NAMALWA (cell line): ENCODE measurements at regions not wholly inside any gene's neighbourhood (a gene's known extent, or its start where the extent isn't known, plus 50 kb on each side); places are given as distances from the start of the nearest gene placed in this dataset.
"Not testable (repeated sequence)": the region's sequence is repeated elsewhere in the genome, so short reads cannot be mapped to it uniquely, and the experiment has no call there.

Experiments used
- DNase-seq: peaks from one replicate; pipeline ENCODE4 v3.0.0-alpha.2; 2015; ENCODE audit warnings: low spot score

DNA sequence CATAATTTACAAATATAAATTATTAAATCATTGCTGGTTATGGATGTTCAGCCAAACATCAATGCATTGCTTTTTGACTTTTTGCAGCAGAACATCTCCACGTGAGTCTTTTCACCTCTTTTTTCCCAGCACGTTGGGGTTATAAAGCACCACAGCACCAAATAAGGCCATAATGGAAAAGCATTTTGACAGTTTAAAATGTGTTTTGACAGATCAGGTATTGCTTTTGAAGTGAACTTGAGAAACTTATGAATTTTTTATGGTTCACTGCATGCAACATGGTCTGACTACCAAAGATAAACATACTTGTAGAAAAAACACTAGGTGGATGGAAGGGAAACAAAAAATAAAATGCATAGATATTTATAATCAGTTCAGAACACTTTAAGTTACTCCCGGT, 622.4 kb downstream of the HTR1B start:
- DNase-seq, result no peak

DNA sequence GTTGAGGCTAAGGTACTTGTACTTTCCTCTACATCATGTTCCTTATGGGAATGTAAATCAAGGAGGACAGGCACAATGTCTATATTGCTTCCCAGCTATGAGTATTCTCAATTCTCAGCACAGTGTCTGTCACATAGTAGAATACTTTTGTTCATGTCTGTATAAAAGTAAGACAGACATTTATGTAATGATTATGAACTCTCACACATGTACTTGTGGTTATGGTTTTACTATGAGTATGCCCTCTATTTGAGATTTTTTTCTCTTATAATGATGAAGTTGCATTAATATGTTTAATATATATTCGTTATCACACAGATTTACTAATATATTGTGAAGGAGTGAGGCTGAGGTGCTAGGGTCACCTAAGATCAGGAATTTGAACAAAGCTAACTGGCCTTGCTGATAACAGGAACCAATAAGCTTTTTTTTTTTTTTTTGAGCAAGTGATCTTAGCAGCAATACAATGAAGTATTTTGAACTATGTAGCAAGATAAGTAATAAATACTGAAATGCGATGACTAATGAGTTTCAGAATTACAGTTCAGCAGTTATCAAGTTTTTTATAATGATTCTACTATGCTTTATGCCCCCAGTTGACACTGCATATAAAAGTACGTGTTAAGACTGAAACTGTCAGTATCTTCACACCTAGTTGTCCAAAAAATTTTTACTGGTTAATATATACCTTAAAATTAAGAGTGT, 623.1 kb downstream of the HTR1B start:
- no peak for DNase-seq

DNA sequence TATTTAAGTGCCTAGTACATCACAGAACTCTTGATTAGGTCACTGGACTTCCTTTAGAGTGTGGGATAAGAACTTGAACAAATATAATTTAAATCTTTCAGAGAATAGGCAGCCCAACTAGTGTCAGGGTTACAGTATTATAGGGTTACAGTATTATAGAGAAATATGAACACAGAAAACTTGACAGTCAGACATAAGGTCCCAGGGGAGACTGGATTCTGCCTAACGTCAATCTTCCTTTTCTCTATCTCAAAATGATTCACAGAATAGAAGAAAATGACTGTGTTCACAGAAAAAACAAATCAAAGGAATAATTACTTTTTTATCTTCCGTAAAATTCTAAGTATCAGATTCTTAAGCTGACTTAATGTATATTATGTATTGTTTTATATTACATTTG, 623.8 kb downstream of the HTR1B start:
- no peak for DNase-seq

DNA sequence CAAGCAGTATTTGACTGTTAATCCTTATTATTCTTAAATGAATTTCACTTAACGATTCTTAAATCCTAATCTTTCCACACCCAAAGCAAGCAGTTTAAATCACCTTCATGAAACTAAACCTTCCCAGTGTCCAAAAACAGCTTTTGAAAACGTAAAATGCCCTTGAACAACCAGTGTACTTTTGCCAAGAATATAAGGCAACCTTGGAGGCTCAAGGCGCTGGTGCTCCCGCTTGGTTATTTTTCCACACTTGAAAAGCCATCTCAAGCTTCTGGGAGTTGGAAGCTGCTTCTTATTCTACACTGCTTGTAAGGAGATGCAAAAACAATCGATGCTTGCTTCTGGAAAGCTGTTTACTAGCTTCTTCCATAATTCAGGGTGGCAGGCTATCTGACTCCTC, 625.7 kb downstream of the HTR1B start:
- DNase-seq, result no peak

DNA sequence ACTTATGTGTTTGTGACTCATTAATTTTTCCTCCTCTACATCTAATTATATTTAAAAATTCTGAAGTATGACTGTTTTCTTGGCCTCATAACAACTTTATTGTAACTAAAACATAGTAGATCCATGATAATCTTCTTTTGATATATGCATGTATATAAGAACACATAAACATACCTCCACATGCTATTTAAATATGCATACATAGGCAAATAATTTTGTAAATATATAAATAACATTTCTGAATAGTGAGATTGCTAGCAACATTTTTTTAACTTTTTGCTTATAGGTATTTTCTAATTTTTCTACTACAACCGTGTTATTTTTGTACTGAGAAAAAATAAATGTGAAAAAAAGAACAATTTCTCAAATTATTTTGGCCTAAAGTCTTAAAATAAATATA, 627.6 kb downstream of the HTR1B start:
- DNase-seq, result no peak

DNA sequence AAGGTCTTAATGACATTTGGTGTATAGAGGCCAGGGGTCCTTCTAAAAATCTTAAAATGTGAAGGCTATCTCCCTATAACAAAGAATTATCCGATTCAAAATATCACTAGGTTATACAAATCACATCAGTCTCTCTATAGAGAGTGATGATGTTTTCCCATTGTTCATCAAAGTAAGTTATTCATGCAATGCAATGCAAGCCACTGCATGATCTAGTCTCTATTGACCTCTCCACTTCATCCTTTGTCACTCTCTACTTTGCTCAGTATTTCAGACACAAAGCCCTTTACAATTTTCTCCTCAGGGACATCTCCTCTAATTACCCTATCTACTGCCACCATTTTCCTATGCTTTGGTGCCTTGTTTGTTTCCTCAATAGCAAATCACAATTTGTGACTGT, 628.0 kb downstream of the HTR1B start:
- DNase-seq, result no peak

DNA sequence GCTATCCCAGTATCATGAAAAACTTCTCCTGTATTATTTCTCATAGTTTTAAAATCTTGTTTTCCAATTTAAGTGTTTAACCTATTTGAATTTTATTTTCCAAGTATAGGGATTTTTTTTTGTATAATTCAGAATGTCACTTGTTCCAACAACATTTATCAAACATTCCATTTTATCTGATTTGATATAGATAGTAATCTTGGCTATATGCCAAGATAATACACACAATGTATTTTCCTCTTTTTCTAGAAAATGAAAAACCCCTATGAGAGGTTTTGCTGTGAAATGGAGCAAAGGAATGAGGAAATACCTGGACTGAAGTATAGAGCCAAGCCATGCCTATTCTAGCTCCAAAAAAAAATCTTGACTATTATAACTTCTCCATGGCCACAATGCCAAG, 628.9 kb downstream of the HTR1B start:
- DNase-seq, result no peak

DNA sequence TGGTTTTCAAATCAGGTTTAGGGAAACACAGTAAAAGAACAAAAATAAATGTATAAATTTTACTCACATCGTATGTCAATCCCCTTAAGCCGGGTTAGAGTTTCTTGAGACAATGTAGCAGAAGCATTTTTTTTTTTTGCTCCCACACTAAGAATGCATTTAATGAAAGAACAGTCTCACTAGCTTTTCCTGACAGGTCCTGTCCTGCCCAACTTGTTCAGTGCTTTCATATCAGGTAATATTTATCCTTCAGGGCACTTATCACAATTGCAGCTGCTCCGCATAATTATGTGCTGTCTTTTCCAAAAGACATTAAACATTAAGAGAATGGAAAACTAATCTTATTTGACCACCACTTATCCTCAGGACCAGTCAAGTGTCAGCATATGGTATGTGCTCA, 632.0 kb downstream of the HTR1B start:
- no peak for DNase-seq

DNA sequence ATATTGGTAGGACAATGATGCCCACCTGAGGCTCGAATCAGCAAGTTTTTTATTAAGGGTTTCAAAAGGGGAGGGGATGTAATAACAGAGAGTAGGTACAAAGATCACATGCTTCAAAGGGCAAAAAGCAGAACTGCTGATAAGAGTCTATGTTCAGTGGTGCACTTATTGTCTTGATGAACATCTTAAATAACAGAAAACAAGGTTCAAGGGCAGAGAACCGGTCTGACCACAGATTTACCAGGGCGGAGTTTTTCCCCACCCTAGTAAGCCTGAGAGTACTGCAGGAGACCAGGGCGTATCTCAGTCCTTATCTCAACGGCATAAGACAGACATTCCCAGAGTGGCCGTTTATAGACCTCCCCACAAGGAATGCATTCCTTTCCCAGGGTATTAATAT, 639.7 kb downstream of the HTR1B start:
- DNase-seq, result not testable (repeated sequence)

DNA sequence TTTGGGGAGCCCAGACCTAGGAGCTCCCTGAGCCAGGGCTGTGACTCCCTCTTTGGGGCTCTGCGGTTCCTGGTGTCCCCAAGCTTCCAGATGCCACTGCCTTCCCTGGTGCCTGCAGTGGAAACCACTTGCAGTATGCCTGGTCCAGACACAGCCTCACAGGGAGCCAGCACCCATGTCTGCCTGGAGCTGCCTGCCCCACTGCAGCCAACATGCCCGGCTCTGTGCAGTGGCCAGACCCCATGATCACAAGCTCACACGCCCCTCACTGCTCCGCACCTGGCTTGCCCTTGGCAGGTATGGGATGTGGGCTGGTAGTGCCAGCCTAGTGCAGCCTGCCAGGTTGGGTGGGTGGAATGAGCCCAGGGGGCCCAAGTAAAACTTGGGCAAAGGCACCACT, 644.8 kb downstream of the HTR1B start:
- no peak for DNase-seq

DNA sequence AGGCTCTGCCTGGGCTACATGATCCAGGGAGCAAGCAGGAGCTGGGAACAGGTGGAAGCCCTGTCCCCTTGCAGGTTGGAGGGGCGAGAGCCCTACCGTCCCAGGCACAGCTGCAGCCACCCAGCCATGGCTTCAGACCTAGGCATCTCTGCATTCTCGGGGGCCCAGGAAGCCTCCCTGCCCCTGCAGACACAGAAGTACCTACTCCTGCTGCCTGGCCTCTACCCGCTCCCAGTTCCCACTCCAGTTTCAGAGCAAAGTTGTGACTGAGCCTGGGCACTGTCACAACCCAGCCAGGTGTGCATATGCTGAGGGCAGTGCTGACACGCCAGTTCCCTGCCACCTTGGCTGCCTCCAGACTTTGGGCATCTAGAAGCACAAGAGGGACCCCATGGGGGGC, 645.9 kb downstream of the HTR1B start:
- no peak for DNase-seq

DNA sequence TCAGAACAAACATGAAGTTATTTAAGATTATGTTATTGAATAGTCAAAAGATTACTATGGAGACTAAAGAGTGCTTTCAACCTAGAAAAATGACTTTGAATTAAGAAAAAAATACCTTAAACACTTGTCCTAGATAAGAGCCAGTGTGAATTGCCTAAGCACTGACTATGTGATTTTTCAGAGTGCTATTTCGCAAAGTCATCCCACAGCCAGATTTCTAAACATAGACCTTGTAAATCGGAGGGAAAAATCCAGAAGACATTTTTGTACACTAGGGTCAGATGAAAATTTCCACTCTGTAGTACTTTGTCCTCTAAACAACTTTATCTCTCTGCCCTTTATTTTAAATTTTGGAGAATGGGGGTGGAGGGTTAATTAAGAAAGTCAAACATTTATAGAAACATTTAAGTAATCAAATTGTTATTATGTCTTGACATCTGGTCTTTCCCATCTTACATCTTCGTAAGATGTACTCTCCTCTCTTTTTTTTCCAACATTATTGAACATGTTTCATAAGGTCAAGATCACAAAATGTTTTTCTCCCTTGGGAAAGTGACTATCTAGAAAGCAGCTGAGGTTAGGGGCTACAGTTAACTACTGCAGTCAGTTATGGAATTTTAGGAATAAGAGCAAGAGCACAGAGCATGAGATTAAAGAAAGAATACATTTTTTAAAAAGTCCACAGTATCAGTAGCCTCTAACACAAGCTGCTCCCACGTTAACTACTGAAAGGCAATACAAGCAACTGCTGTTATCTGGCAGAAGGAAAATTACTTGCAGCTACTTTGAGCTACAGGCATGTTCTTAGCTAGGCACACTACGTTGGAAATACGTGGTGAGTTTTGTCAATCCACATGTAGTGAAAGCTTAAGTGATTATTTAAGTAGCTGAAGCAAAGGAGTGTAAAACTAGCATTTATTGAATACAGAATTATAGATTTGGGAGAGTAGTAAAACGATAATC, 648.5 kb downstream of the HTR1B start:
- DNase-seq, result no peak

DNA sequence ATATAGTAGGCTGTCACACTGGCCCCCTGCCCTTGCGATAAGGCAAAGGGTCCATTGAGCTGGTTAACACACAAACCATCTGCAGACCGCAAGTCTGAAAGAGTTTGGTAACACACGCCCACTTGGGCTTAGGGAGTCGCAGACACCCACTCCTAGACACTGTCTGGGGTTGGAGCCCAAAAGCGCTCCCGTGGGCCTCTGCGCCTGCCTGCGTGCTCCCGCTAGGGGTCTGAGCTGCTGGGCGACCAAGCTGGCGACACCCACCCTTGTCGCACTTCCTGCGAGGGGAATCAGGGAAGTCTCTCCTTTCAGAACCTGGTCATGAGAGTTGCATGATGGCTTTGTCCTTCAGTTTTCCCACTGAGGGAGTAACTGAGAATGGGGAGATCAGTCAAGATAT, 653.0 kb downstream of the HTR1B start:
- no peak for DNase-seq

DNA sequence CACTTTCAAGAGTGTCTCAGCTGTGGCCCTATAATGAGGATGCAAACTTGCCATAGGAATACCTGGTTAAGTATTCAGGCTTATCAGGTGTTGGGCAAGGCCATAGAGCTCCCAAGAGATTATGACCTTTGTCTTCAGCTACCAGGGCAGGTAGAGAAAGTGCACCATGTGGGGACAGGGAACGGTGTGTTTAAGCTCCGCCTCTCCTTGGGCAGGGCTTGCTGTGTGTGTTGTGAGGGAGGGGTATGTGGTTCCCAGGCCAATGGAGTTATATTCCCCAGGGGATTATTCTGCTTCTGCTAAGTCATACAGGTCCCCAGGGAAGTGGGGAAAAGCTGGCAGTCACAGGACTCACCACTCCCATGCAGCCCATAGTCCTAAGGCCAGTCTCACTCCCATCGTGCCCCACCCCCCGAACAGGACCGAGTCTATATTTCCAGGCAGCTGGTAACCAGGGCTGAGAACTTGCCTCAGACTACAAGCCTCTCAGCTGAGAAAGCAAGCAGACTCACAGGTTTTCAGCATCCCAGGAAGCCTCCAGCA, 660.2 kb downstream of the HTR1B start:
- no peak for DNase-seq

DNA sequence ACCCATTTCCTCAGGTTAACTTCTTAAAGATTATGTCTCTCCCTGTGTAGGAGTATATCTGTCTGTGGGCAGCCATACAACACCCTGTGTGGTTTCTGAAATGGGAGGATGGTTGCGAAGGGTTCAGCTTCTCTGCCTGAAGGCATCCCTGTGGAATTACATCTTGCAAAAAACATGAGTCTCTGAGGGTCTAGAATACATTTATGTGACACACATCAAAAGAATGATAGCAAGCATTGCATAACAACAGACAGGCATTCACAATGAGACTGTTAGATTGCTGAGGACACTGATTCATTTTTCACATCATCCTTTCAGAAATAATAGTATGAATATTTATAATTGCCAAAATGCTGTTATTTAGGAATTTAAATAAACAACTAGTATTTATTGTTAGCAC, 670.9 kb downstream of the HTR1B start:
- DNase-seq, result no peak

DNA sequence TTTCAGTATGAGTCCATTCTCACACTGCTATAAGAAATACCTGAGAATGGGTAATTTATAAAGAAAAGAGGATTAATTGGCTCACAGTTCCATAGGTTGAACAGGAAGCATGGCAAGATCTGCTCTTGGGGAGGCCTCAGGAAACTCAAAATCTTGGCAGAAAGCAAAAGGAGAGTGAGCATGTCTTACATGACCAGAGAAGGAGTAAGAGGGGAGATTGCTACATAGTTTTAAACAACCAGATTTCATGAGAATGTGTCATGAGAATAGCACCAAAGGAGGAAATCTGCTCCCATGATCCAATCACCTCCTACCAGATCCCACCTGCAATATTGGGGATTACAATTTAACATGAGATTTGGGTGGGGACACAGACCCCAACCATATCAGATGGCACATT, 672.4 kb downstream of the HTR1B start:
- DNase-seq, result no peak

DNA sequence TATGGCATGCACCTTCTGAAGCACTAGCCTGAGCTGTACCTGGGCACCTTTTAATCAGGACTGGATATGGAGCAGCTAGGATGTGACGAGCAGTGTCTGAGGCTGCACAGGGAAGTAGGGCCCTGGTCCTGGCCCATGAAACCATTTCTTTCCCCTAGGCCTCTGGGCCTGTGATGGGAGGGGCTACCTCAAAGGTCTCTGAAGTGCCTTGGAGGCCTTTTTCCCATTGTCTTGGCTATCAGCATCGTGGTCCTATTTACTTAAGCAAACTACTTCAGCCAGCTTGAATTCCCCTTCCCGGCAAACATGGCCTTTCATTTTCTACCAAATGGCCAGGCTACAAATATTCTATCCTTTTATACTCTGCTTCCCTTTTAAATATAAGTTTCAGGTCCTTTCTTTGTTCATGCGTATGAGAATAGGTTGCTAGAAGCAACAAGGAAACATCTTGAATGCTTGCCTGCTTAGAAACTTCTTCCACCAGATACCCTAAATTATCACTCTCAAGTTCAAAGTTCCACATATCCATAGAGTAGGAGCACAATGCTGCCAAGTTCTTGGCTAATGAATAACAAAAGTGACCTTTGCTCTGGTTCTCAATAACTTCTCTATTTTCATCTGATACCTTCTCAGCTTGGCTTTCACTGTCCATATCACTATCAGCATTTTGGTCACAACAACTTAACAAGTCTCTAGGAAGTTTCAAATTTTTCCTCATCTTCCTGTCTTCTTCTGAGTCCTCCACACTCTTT, 673.1 kb downstream of the HTR1B start:
- no peak for DNase-seq

DNA sequence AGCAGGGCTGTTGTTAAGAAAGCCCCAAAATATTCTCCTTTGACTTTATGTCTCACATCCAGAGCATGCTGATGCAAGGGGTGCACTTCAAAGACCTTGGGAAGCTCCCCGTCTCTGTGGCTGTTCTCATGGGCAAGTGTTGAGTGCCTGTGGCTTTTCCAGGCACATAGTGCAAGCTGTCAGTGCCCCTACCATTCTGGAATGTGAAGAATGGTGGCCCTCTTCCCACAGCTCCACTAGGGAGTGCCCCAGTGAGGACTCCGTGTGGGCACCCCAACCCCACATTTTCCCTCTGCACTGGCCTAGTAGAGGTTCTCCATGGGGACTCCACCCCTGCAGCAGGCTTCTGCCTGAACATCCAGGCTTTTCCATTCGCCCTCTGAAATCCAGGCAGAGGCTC, 673.7 kb downstream of the HTR1B start:
- no peak for DNase-seq

DNA sequence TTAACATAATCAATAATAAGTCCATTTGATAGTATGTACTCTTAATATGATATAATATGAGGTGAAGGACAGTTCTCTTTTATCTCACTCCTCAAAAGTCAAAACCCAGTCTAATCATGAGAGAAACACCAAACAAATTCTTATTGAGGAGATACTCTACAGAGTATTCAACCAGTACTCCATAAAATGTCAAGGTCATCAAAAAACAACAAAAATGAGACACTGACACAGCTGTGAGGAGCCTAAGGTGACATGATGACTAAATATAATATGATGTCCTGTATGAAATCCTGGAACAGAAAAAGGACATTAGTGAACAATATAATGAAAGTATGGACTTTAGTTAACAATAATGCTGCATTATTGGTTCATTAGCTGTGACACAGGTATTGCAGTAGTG, 675.1 kb downstream of the HTR1B start:
- DNase-seq, result no peak

DNA sequence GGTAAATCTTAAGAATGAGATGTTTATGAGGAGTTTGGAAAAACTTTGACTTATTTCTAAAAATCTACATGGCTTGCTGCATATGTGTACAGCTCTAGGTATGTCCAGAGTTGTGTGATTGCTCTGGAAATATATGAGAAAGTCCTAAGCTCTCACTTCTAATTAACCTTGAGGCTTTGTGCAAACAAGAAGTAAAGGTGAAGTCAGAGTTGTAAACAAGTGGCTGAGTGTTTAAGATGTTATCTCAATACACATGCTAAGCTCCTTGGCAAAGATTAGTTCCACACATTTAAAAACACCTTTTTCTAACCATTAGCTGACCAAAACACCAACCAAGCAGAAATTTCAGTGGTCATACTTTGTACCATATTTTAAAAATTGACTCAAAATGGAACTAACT, 684.2 kb downstream of the HTR1B start:
- no peak for DNase-seq

DNA sequence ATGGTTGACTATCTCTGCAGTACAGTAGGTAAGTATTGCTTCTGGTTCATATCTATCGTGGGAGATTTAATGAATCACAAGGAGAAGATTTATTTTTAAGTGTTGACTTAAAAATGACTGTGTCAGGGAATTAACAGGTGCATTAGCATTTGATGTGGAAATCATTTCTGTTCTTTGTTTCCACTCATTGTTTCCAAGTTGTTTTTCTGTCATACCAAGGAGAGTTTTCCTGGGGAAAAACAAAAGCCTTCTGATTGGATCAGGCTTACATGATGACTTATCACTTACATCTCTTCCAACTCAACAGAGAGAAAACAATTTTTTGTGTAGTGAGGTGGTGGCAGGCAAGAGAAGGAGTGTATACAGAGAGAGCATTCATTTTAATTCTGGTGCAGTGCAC, 686.4 kb downstream of the HTR1B start:
- DNase-seq, result no peak

DNA sequence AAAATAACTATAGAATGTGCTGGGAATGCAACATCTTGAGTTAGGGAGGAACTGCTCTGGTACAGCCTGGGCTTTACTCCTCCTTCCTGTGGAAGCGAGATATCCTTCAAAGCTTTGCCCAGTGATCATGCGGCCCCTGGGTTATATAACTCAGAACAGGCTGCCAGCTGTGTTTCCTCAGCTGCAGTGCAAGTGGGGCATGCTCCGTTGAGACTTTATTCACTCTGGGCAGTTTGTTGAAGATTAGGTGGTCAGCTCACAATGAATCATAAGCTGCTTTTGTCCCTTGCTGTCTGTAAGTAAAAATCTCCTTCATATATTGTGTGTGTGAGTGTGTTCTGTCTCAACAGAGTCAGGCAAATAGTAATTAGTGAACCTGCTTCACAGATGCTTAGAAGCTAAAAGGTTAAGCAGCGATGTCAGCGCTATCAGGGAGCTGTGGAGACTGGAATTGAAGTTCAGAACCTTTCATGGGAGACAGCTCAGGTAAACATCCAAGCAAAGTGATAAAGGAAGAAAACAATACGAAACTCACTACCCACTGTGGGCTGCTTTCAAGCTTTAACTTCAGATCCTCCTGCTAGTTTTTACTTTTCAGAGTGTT, 688.4 kb downstream of the HTR1B start:
- DNase-seq, result no peak
